Sigmoid colon (tissue), 4 donors: ENCODE measurements at regions not wholly inside any gene's neighbourhood (a gene's known extent, or its start where the extent isn't known, plus 50 kb on each side); places are given as distances from the start of the nearest gene placed in this dataset.

Experiments used
- EP300 ChIP-seq, 4 donors: sonication (generic); formaldehyde crosslinking; IDR thresholded peaks; one replicate each; pipeline ENCODE4 v1.6.1; 2017; ENCODE audit warnings: antibody characterized with exemption in 4 of 4
- POLR2A ChIP-seq, 2 donors: fragments of 450-650 bp; IDR thresholded peaks; one replicate each; pipeline ENCODE4 v1.6.1; 2016; ENCODE audit warnings: antibody characterized with exemption in 2 of 2, mild to moderate bottlenecking in 2 of 2, moderate library complexity in 2 of 2
- TF ChIP-seq, protein P1 (sequence below), 4 experiments: fragments of 450-650 bp in 3 of 4; fragments of 200-600 bp in 1 of 4; IDR thresholded peaks; one replicate each; pipeline ENCODE4 v1.5.1; 2016 to 2019; ENCODE audit warnings: antibody characterized with exemption in 4 of 4, mild to moderate bottlenecking in 3 of 4, moderate library complexity in 2 of 4

DNA sequence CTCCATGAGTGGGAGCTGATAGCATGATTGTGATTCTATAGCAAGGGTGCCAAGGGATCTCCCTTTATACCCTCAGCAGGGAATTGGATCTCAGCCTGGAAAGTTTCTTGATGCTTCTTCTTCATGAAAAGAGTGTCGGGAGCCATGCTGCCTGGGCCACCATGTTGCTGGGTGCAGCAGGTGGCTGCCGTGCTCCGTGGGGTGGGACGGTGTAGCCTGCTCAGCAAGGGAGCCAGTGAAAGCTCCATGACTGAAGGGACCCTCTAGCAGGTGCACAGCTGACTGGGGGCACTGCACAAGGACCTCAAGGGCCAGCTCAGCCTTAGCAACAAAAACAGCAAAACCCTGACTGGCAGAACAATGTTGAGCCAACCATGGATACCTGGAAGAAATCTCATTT lies 368.9 kb upstream of the HS6ST1 start:
- TF ChIP-seq, protein P1, sequence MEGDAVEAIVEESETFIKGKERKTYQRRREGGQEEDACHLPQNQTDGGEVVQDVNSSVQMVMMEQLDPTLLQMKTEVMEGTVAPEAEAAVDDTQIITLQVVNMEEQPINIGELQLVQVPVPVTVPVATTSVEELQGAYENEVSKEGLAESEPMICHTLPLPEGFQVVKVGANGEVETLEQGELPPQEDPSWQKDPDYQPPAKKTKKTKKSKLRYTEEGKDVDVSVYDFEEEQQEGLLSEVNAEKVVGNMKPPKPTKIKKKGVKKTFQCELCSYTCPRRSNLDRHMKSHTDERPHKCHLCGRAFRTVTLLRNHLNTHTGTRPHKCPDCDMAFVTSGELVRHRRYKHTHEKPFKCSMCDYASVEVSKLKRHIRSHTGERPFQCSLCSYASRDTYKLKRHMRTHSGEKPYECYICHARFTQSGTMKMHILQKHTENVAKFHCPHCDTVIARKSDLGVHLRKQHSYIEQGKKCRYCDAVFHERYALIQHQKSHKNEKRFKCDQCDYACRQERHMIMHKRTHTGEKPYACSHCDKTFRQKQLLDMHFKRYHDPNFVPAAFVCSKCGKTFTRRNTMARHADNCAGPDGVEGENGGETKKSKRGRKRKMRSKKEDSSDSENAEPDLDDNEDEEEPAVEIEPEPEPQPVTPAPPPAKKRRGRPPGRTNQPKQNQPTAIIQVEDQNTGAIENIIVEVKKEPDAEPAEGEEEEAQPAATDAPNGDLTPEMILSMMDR (IDR thresholded peaks at IDR 0.05), result no peak
- TF ChIP-seq EP300 (IDR thresholded peaks at IDR 0.05), result no peak
- TF ChIP-seq POLR2A (IDR thresholded peaks at IDR 0.05), result no peak
